ENCODE measurements at regions not wholly inside any gene's neighbourhood (a gene's known extent, or its start where the extent isn't known, plus 50 kb on each side); places are given as distances from the start of the nearest gene placed in this dataset.
A peak's percentile ranks its signal among the peaks of the same experiment; 100 is the strongest.

DNA sequence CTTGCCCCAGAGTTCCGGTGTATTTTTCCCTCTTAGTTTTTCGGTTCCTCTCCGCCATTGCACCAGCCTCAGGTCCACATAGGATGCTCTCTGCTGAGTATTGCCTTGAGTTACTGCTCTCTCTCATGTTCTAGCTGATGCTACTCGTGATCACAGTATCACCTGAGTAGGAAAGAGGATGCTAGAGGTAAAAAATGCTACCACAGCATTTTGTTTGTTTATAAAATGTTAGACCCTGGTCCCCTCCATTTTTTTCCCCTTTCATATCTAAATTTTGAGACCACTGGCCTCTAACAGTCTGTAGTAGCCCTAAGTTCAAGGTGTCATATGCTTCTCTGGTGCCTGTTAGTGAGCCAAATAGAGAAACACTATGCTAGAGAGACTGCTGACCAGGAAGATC, 175.5 kb downstream of the OR2B2 start:
- no peak overlapping the region for H3K4me3 ChIP-seq (replicated peaks in 1 of 4; ENCODE audit: control extremely low read depth in 1 of 4, insufficient read depth in 1 of 4, low read depth in 3 of 4, low read length in 4 of 4)
- H3K27me3 ChIP-seq (ENCODE audit: control insufficient read depth, insufficient read depth, low read length) = no peaks in the 10 kb centered on the region
- H3K4me1 ChIP-seq (ENCODE audit: control insufficient read depth, extremely low read depth, insufficient read depth, low read length) = no peaks in the 10 kb centered on the region
- no peak for DNase-seq (ENCODE audit: low read depth in 2 of 2)
- H3K9me3 ChIP-seq (ENCODE audit: control insufficient read depth, insufficient read depth, low read depth, low read length) = no peaks in the 10 kb centered on the region
- H2AFZ ChIP-seq (ENCODE audit: low read length) = no peak overlapping the region
- no peak overlapping the region for H3K27ac ChIP-seq (ENCODE audit: insufficient read depth, low read length)
- H4K20me1 ChIP-seq (ENCODE audit: control insufficient read depth, extremely low read depth, insufficient read depth, low read length) = no peaks in the 10 kb centered on the region
- no peaks in the 10 kb centered on the region for H3K79me2 ChIP-seq (ENCODE audit: control insufficient read depth, insufficient read depth, low read length)
- no peak overlapping the region for H3K9ac ChIP-seq (ENCODE audit: insufficient read depth, low read length)
- TF ChIP-seq, protein P1, sequence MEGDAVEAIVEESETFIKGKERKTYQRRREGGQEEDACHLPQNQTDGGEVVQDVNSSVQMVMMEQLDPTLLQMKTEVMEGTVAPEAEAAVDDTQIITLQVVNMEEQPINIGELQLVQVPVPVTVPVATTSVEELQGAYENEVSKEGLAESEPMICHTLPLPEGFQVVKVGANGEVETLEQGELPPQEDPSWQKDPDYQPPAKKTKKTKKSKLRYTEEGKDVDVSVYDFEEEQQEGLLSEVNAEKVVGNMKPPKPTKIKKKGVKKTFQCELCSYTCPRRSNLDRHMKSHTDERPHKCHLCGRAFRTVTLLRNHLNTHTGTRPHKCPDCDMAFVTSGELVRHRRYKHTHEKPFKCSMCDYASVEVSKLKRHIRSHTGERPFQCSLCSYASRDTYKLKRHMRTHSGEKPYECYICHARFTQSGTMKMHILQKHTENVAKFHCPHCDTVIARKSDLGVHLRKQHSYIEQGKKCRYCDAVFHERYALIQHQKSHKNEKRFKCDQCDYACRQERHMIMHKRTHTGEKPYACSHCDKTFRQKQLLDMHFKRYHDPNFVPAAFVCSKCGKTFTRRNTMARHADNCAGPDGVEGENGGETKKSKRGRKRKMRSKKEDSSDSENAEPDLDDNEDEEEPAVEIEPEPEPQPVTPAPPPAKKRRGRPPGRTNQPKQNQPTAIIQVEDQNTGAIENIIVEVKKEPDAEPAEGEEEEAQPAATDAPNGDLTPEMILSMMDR (conservative IDR thresholded peaks at IDR 0.05 in 1 of 2, IDR thresholded peaks at IDR 0.05 in 1 of 2; ENCODE audit: low read depth in 1 of 2, low read length in 2 of 2) = no peak
- TF ChIP-seq EZH2 (IDR thresholded peaks at IDR 0.05; ENCODE audit: low read length, missing control alignments) = no peak
- H3K36me3 ChIP-seq (ENCODE audit: control insufficient read depth, insufficient read depth, low read length) = no peaks in the 10 kb centered on the region
- no peak overlapping the region for H3K4me2 ChIP-seq (ENCODE audit: extremely low read depth, insufficient read depth, low read length)

DNA sequence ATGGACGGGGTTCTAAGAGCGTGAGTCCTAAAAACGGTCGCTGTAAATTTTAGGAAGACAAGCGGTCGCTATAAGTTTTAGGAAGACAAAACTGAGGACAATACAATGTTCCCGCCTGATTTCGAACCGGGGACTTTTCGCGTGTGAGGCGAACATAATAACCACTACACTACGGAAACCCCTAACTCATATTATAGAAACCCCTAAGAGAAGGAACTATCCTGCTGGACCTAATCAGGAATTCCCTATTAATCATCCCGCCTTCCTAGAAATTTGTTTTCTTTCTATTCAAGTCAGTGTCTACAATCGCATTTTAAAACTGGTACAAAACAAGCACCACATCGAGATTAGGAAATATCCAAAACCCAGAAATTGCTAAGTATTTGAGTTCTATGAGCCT, 183.8 kb downstream of the OR2B2 start:
- TF ChIP-seq, protein P1 (conservative IDR thresholded peaks at IDR 0.05 in 1 of 2, IDR thresholded peaks at IDR 0.05 in 1 of 2; ENCODE audit: low read depth in 1 of 2, low read length in 2 of 2) = no peak
- no peak for TF ChIP-seq EZH2 (IDR thresholded peaks at IDR 0.05; ENCODE audit: low read length, missing control alignments)
- Histone ChIP-seq H3K9ac (ENCODE audit: insufficient read depth, low read length) (no peak overlapping the region), H3K4me1 (ENCODE audit: control insufficient read depth, extremely low read depth, insufficient read depth, low read length) (no peaks in the 10 kb centered on the region), H3K27ac (ENCODE audit: insufficient read depth, low read length) (no peak overlapping the region), H3K36me3 (ENCODE audit: control insufficient read depth, insufficient read depth, low read length) (no peaks in the 10 kb centered on the region), H3K4me3 (replicated peaks in 1 of 4; ENCODE audit: control extremely low read depth in 1 of 4, insufficient read depth in 1 of 4, low read depth in 3 of 4, low read length in 4 of 4) (no peak overlapping the region), H4K20me1 (ENCODE audit: control insufficient read depth, extremely low read depth, insufficient read depth, low read length) (no peaks in the 10 kb centered on the region), H3K79me2 (ENCODE audit: control insufficient read depth, insufficient read depth, low read length) (no peaks in the 10 kb centered on the region), H3K27me3 (ENCODE audit: control insufficient read depth, insufficient read depth, low read length) (no peaks in the 10 kb centered on the region), H3K4me2 (ENCODE audit: extremely low read depth, insufficient read depth, low read length) (no peak overlapping the region), H2AFZ (ENCODE audit: low read length) (no peak overlapping the region), H3K9me3 (ENCODE audit: control insufficient read depth, insufficient read depth, low read depth, low read length) (no peaks in the 10 kb centered on the region)
- no peak for DNase-seq (ENCODE audit: low read depth in 2 of 2)

DNA sequence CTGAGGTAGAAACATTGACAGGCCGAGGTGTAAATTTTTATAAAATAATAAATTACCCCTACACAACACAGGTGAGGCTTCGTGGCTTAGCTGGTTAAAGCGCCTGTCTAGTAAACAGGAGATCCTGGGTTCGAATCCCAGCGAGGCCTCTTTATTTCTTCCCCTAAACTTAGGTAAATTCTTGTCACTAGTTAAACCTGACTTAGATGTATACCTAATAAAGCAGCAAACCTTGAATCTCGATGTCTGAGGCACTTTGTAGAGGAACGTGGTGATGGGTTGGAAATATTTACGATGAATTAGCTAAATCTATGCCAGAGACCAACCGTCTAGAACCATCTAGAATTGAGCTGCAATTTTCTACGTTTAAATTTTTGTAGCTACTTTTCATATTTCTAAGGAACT, 185.6 kb downstream of the OR2B2 start:
- H3K9ac ChIP-seq (ENCODE audit: insufficient read depth, low read length) = no peak overlapping the region

More for the DNA sequence above, 185.6 kb downstream of the OR2B2 start:
- DNase-seq (ENCODE audit: low read depth in 2 of 2) = peak in 1 of 2 donors; percentile 12
- no peaks in the 10 kb centered on the region for H3K36me3 ChIP-seq (ENCODE audit: control insufficient read depth, insufficient read depth, low read length)
- H2AFZ ChIP-seq (ENCODE audit: low read length) = no peak overlapping the region
- H3K79me2 ChIP-seq (ENCODE audit: control insufficient read depth, insufficient read depth, low read length) = no peaks in the 10 kb centered on the region
- no peaks in the 10 kb centered on the region for H3K4me1 ChIP-seq (ENCODE audit: control insufficient read depth, extremely low read depth, insufficient read depth, low read length)
- no peak overlapping the region for H3K27ac ChIP-seq (ENCODE audit: insufficient read depth, low read length)
- TF ChIP-seq, protein P1 (conservative IDR thresholded peaks at IDR 0.05 in 1 of 2, IDR thresholded peaks at IDR 0.05 in 1 of 2; ENCODE audit: low read depth in 1 of 2, low read length in 2 of 2) = no peak
- no peak for TF ChIP-seq EZH2 (IDR thresholded peaks at IDR 0.05; ENCODE audit: low read length, missing control alignments)
- no peak overlapping the region for H3K4me2 ChIP-seq (ENCODE audit: extremely low read depth, insufficient read depth, low read length)
- H4K20me1 ChIP-seq (ENCODE audit: control insufficient read depth, extremely low read depth, insufficient read depth, low read length) = no peaks in the 10 kb centered on the region
- H3K27me3 ChIP-seq (ENCODE audit: control insufficient read depth, insufficient read depth, low read length) = no peaks in the 10 kb centered on the region
- H3K9me3 ChIP-seq (ENCODE audit: control insufficient read depth, insufficient read depth, low read depth, low read length) = no peaks in the 10 kb centered on the region
- H3K4me3 ChIP-seq (replicated peaks in 1 of 4; ENCODE audit: control extremely low read depth in 1 of 4, insufficient read depth in 1 of 4, low read depth in 3 of 4, low read length in 4 of 4) = no peak overlapping the region
